HCT116 (cell line): ENCODE measurements at regions not wholly inside any gene's neighbourhood (a gene's known extent, or its start where the extent isn't known, plus 50 kb on each side); places are given as distances from the start of the nearest gene placed in this dataset.

ENCODE experiments used
- ATAC-seq: fragments of 200-7000 bp; cut with Tn5 transposase; 2 replicates; pipeline ENCODE4 v1.9.1; 2020; ENCODE audit warnings: mild to moderate bottlenecking, moderate library complexity
- BruUV-seq: library from RNA; stranded (reverse); fragments of 400-500 nt; replicated peaks from 2 replicates; lab custom pipeline; 2021; lab: Mats Ljungman, UMichigan
- CTCF ChIA-PET: fragments of 300-600 bp; sonication (Branson Sonifier 250); formaldehyde crosslinking; loops from one replicate; lab custom pipeline; 2021; ENCODE audit warnings: antibody characterized with exemption; lab: Charles Lee
- POLR2A ChIA-PET: fragments of 300-600, 350-600 bp; sonication (Branson Sonifier 250); formaldehyde crosslinking; loops from one replicate; lab custom pipeline; 2021; ENCODE audit warnings: antibody characterized with exemption; lab: Charles Lee
- RAD21 ChIA-PET, 2 experiments: fragments of 300-600 bp; sonication (Branson Sonifier 250); formaldehyde crosslinking; loops; one replicate each; lab custom pipeline; 2023; ENCODE audit warnings: low total read pairs in 2 of 2; ENCODE audit not compliant: uncharacterized antibody in 2 of 2, unreplicated experiment in 2 of 2, low non-redundant PET in 1 of 2; lab: Charles Lee
- DNase-seq: peaks from one replicate; pipeline ENCODE4 v3.0.0-alpha.2; 2010; ENCODE audit warnings: low read depth, low spot score
- H2AFZ ChIP-seq: fragments of 200-600 bp; shearing (Covaris generic), sonication (generic); 2 replicates; pipeline ENCODE4 v1.6.1; 2017; ENCODE audit warnings: low read depth, mixed run types, mixed read lengths, antibody characterized with exemption, low read length; ENCODE audit not compliant: poor library complexity, severe bottlenecking
- H3K27ac ChIP-seq: 2 replicates; pipeline ENCODE4 v1.5.1; 2012; ENCODE audit warnings: low read depth, low read length
- H3K27me3 ChIP-seq: fragments of 200-600 bp; sonication (generic); 2 replicates; pipeline ENCODE4 v1.6.1; 2016; ENCODE audit warnings: mixed run types, low read length, mixed read lengths; ENCODE audit not compliant: insufficient read depth
- H3K36me3 ChIP-seq, 2 experiments: fragments of 200-500 bp in 1 of 2; fragments of 200-600 bp in 1 of 2; sonication (Bioruptor generic) in 1 of 2; sonication (generic) in 1 of 2; 2 replicates each; pipeline versions ENCODE4 v1.5.1 to v1.6.1; 2014 to 2016; ENCODE audit warnings: low read length in 2 of 2, inconsistent platforms in 1 of 2, mixed read lengths in 1 of 2, mixed run types in 1 of 2; ENCODE audit not compliant: insufficient read depth in 2 of 2, control insufficient read depth in 1 of 2
- H3K4me1 ChIP-seq, 2 experiments: fragments of 200-600 bp in 1 of 2; sonication (generic) in 1 of 2; 2 replicates each; pipeline versions ENCODE4 v1.5.1 to v1.6.1; 2012 to 2017; ENCODE audit warnings: low read length in 2 of 2, inconsistent platforms in 1 of 2, mild to moderate bottlenecking in 1 of 2, mixed read lengths in 1 of 2, mixed run types in 1 of 2, moderate library complexity in 1 of 2; ENCODE audit not compliant: insufficient read depth in 2 of 2, control insufficient read depth in 1 of 2
- H3K4me2 ChIP-seq: fragments of 200-600 bp; sonication (generic); 2 replicates; pipeline ENCODE4 v1.6.1; 2017; ENCODE audit warnings: mixed run types, low read length, mixed read lengths
- H3K4me3 ChIP-seq, 2 experiments: fragments of 200-600 bp in 1 of 2; sonication (generic) in 1 of 2; replicated peaks in 1 of 2; 2 replicates each; pipeline ENCODE4 v1.5.1; 2011 to 2016; ENCODE audit warnings: low read length in 2 of 2, control low read depth in 1 of 2, low read depth in 1 of 2, mild to moderate bottlenecking in 1 of 2, mixed read lengths in 1 of 2, mixed run types in 1 of 2
- H3K79me2 ChIP-seq: fragments of 200-600 bp; sonication (generic); 2 replicates; pipeline ENCODE4 v1.6.1; 2017; ENCODE audit warnings: mild to moderate bottlenecking, mixed run types, low read length, moderate library complexity, mixed read lengths; ENCODE audit not compliant: insufficient read depth
- H3K9ac ChIP-seq: fragments of 200-600 bp; sonication (generic); 2 replicates; pipeline ENCODE4 v1.6.1; 2016; ENCODE audit warnings: low read length, mixed read lengths
- H3K9me2 ChIP-seq: fragments of 200-600 bp; sonication (generic), shearing (Covaris generic); 2 replicates; pipeline ENCODE4 v1.6.1; 2017; ENCODE audit warnings: mixed run types, mild to moderate bottlenecking, moderate library complexity; ENCODE audit not compliant: insufficient read depth
- H3K9me3 ChIP-seq, 2 experiments: fragments of 200-500 bp in 1 of 2; fragments of 200-600 bp in 1 of 2; sonication (Bioruptor generic) in 1 of 2; sonication (generic) in 1 of 2; 2 replicates each; pipeline ENCODE4 v1.6.1; 2014 to 2017; ENCODE audit warnings: low read length in 2 of 2, mixed read lengths in 2 of 2, inconsistent platforms in 1 of 2, low read depth in 1 of 2, mild to moderate bottlenecking in 1 of 2, mixed run types in 1 of 2, moderate library complexity in 1 of 2; ENCODE audit not compliant: control insufficient read depth in 1 of 2, insufficient read depth in 1 of 2
- H4K20me1 ChIP-seq: fragments of 200-600 bp; sonication (generic), shearing (Covaris generic); 2 replicates; pipeline ENCODE4 v1.6.1; 2017; ENCODE audit warnings: mixed run types, mild to moderate bottlenecking, moderate library complexity; ENCODE audit not compliant: insufficient read depth
- ATF3 ChIP-seq: IDR thresholded peaks from 2 replicates; pipeline ENCODE4 v1.6.1; 2012
- CBX3 ChIP-seq: IDR thresholded peaks from 2 replicates; pipeline ENCODE4 v1.6.1; 2012; ENCODE audit warnings: low read depth
- CEBPB ChIP-seq: IDR thresholded peaks from 2 replicates; pipeline ENCODE4 v1.6.1; 2012; ENCODE audit warnings: low read depth
- EGR1 ChIP-seq: IDR thresholded peaks from 2 replicates; pipeline ENCODE4 v1.6.1; 2012; ENCODE audit warnings: low read depth
- ELF1 ChIP-seq: IDR thresholded peaks from 2 replicates; pipeline ENCODE4 v1.6.1; 2012; ENCODE audit warnings: low read depth, borderline replicate concordance
- EZH2phosphoT487 ChIP-seq: fragments of 200-600 bp; IDR thresholded peaks from 2 replicates; pipeline ENCODE4 v1.6.1; 2018; ENCODE audit warnings: antibody characterized with exemption, borderline replicate concordance
- JUND ChIP-seq: IDR thresholded peaks from 2 replicates; pipeline ENCODE4 v1.6.1; 2012
- POLR2A ChIP-seq: IDR thresholded peaks from 2 replicates; pipeline ENCODE4 v1.7.0; 2011; ENCODE audit warnings: borderline replicate concordance; ENCODE audit not compliant: insufficient read depth, insufficient read length; ENCODE audit errors: extremely low read depth
- POLR2AphosphoS5 ChIP-seq: IDR thresholded peaks from 2 replicates; pipeline ENCODE4 v1.6.1; 2011; ENCODE audit warnings: mild to moderate bottlenecking, low read depth, low read length, moderate library complexity
- SP1 ChIP-seq: IDR thresholded peaks from 2 replicates; pipeline ENCODE4 v1.6.1; 2012; ENCODE audit warnings: low read depth
- SRF ChIP-seq: IDR thresholded peaks from 2 replicates; pipeline ENCODE4 v1.6.1; 2012; ENCODE audit warnings: low read depth
- TCF7L2 ChIP-seq: IDR thresholded peaks from 2 replicates; pipeline ENCODE4 v1.7.0; 2011; ENCODE audit warnings: borderline replicate concordance, inconsistent platforms; ENCODE audit not compliant: insufficient read depth, insufficient read length; ENCODE audit errors: extremely low read depth
- YY1 ChIP-seq: IDR thresholded peaks from 2 replicates; pipeline ENCODE4 v1.6.1; 2011; ENCODE audit warnings: low read length, low read depth, moderate library complexity, mild to moderate bottlenecking; ENCODE audit not compliant: insufficient replicate concordance; ENCODE audit errors: extremely low read depth
- ZFX ChIP-seq: fragments of 450-650 bp; IDR thresholded peaks from 2 replicates; pipeline ENCODE4 v1.6.1; 2017
- ZNF274 ChIP-seq: fragments of 200-500 bp; sonication (Bioruptor generic); IDR thresholded peaks from 2 replicates; pipeline ENCODE4 v1.6.1; 2014; ENCODE audit warnings: mild to moderate bottlenecking, low read depth, low read length, inconsistent platforms
- intact Hi-C: fragments of 100-400 bp; cut with micrococcal nuclease; formaldehyde crosslinking; loops from 2 replicates; pipeline ENCODE4 v1.10.0; 2022
- TF ChIP-seq, protein P1 (sequence below): IDR thresholded peaks from 2 replicates; pipeline ENCODE4 v1.6.1; 2012; ENCODE audit warnings: low read depth
- TF ChIP-seq, protein P2 (sequence below): IDR thresholded peaks from 2 replicates; pipeline ENCODE4 v1.6.1; 2012

DNA sequence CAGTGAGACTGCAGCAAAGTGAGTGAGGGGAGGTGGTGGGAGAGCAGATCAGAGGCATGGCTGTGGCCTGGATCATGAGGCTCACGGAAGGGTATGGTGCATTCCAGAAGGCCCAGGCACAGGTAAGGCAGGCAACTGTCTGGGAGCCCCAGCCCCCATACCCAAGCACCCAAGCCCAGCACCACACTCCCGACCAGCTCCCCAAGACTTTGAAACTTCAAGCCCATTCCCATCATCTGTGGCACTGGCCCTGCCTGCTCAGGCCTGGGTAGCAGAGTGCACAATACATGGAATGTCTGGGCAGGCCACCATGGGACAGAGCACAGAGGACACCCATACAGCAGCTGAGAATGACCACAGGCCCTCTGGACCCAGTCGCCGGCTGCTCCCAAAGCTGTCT is 202.6 kb upstream of the ARL4C start:
- CTCF ChIA-PET: no interaction called here
- Histone ChIP-seq H4K20me1 (no peaks in the 10 kb centered on the region), H3K36me3 (no peaks in the 10 kb centered on the region), H3K4me3 (no peak overlapping the region), H3K27me3 (no peaks in the 10 kb centered on the region)
- RAD21 ChIA-PET: no interaction called here
- no peak for TF ChIP-seq CEBPB
- no peak for TF ChIP-seq POLR2A
- TF ChIP-seq EGR1: no peak
- no peak for TF ChIP-seq ELF1
- TF ChIP-seq SRF: no peak
- no peak for TF ChIP-seq ZNF274
- TF ChIP-seq TCF7L2: no peak
- TF ChIP-seq YY1: no peak
- TF ChIP-seq SP1: no peak
- TF ChIP-seq ATF3: no peak
- TF ChIP-seq, protein P1, sequence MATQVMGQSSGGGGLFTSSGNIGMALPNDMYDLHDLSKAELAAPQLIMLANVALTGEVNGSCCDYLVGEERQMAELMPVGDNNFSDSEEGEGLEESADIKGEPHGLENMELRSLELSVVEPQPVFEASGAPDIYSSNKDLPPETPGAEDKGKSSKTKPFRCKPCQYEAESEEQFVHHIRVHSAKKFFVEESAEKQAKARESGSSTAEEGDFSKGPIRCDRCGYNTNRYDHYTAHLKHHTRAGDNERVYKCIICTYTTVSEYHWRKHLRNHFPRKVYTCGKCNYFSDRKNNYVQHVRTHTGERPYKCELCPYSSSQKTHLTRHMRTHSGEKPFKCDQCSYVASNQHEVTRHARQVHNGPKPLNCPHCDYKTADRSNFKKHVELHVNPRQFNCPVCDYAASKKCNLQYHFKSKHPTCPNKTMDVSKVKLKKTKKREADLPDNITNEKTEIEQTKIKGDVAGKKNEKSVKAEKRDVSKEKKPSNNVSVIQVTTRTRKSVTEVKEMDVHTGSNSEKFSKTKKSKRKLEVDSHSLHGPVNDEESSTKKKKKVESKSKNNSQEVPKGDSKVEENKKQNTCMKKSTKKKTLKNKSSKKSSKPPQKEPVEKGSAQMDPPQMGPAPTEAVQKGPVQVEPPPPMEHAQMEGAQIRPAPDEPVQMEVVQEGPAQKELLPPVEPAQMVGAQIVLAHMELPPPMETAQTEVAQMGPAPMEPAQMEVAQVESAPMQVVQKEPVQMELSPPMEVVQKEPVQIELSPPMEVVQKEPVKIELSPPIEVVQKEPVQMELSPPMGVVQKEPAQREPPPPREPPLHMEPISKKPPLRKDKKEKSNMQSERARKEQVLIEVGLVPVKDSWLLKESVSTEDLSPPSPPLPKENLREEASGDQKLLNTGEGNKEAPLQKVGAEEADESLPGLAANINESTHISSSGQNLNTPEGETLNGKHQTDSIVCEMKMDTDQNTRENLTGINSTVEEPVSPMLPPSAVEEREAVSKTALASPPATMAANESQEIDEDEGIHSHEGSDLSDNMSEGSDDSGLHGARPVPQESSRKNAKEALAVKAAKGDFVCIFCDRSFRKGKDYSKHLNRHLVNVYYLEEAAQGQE: no peak
- no peak for TF ChIP-seq EZH2phosphoT487
- no peak for TF ChIP-seq POLR2AphosphoS5
- no peak for TF ChIP-seq ZFX
- no peak for TF ChIP-seq CBX3
- TF ChIP-seq, protein P2, sequence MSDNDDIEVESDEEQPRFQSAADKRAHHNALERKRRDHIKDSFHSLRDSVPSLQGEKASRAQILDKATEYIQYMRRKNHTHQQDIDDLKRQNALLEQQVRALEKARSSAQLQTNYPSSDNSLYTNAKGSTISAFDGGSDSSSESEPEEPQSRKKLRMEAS: no peak
- no peak for TF ChIP-seq JUND
- TF ChIP-seq, all 23 proteins: peak for 0
- Histone ChIP-seq H3K4me2 (no peak overlapping the region), H3K79me2 (no peaks in the 10 kb centered on the region), H3K4me1 (peaks cover 11 to 15% of the 10 kb centered on the region in 2 experiments; a peak in 3 of 4 replicates), H3K9me2 (no peaks in the 10 kb centered on the region), H2AFZ (no peak overlapping the region), H3K9me3 (peaks cover 0 to 18% of the 10 kb centered on the region in 2 experiments; a peak in 1 of 4 replicates), H3K27ac (no peak overlapping the region), H3K9ac (no peak overlapping the region)
- intact Hi-C loops: loop anchor here (10.0 kb wide), 1 partner anchor 185 kb away; no protein-coding TSS in a partner anchor
- POLR2A ChIA-PET: no interaction called here
- no TSS peak for BruUV-seq
- ATAC-seq (no peak), DNase-seq (no peak)
